ENCODE measurements at regions not wholly inside any gene's neighbourhood (a gene's known extent, or its start where the extent isn't known, plus 50 kb on each side); places are given as distances from the start of the nearest gene placed in this dataset.

GRCh38 chr21:18000981-18001686, 182.0 kb upstream of the C21orf91 start:
- TF ChIP-seq, protein P1, sequence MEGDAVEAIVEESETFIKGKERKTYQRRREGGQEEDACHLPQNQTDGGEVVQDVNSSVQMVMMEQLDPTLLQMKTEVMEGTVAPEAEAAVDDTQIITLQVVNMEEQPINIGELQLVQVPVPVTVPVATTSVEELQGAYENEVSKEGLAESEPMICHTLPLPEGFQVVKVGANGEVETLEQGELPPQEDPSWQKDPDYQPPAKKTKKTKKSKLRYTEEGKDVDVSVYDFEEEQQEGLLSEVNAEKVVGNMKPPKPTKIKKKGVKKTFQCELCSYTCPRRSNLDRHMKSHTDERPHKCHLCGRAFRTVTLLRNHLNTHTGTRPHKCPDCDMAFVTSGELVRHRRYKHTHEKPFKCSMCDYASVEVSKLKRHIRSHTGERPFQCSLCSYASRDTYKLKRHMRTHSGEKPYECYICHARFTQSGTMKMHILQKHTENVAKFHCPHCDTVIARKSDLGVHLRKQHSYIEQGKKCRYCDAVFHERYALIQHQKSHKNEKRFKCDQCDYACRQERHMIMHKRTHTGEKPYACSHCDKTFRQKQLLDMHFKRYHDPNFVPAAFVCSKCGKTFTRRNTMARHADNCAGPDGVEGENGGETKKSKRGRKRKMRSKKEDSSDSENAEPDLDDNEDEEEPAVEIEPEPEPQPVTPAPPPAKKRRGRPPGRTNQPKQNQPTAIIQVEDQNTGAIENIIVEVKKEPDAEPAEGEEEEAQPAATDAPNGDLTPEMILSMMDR (IDR thresholded peaks at IDR 0.05) = no peak
- TF ChIP-seq POLR2A (IDR thresholded peaks at IDR 0.05) = no peak

All from Peyer's patch (tissue), 4 donors.